Small intestine (tissue), 7 donors: ENCODE measurements at regions not wholly inside any gene's neighbourhood (a gene's known extent, or its start where the extent isn't known, plus 50 kb on each side); places are given as distances from the start of the nearest gene placed in this dataset.
A peak's percentile ranks its signal among the peaks of the same experiment; 100 is the strongest.

Experiments used
- DNase-seq, 2 donors: peaks; one replicate each; pipeline versions ENCODE4 v3.0.0 to v3.0.0-alpha.2; 2013
- FAIRE-seq: peaks from 2 replicates; lab custom pipeline; 2012; peaks lifted over from hg19 to GRCh38; lab: Jason Lieb, UNC
- H3K27ac ChIP-seq, 3 donors: one replicate each; pipeline ENCODE4 v1.5.1; 2013; ENCODE audit warnings: low read length in 2 of 3, mild to moderate bottlenecking in 2 of 3, control low read depth in 1 of 3, inconsistent platforms in 1 of 3, low read depth in 1 of 3, moderate library complexity in 1 of 3
- H3K27me3 ChIP-seq, 3 donors: one replicate each; pipeline ENCODE4 v1.6.1; 2013; ENCODE audit warnings: low read length in 3 of 3, inconsistent platforms in 1 of 3; ENCODE audit not compliant: control insufficient read depth in 3 of 3, insufficient read depth in 3 of 3
- H3K36me3 ChIP-seq, 3 donors: one replicate each; pipeline ENCODE4 v1.6.1; 2013; ENCODE audit warnings: low read length in 3 of 3, inconsistent platforms in 1 of 3, low read depth in 1 of 3, mild to moderate bottlenecking in 1 of 3, moderate library complexity in 1 of 3; ENCODE audit not compliant: control insufficient read depth in 3 of 3, insufficient read depth in 2 of 3
- H3K4me1 ChIP-seq, 3 donors: one replicate each; pipeline ENCODE4 v1.6.1; 2013; ENCODE audit warnings: low read length in 2 of 3, inconsistent platforms in 1 of 3, low read depth in 1 of 3, mild to moderate bottlenecking in 1 of 3, moderate library complexity in 1 of 3; ENCODE audit not compliant: control insufficient read depth in 3 of 3, insufficient read depth in 2 of 3
- H3K4me3 ChIP-seq, 3 donors: one replicate each; pipeline ENCODE4 v1.5.1; 2013; ENCODE audit warnings: low read length in 3 of 3, control low read depth in 1 of 3, inconsistent platforms in 1 of 3, low read depth in 1 of 3, mild to moderate bottlenecking in 1 of 3, moderate library complexity in 1 of 3
- H3K9me3 ChIP-seq, 2 donors: one replicate each; pipeline ENCODE4 v1.6.1; 2013; ENCODE audit warnings: low read depth in 1 of 2, low read length in 1 of 2; ENCODE audit not compliant: control insufficient read depth in 2 of 2, insufficient read depth in 1 of 2
- WGBS, 3 donors: extraction: QIAGEN DNeasy Blood & Tissue Kit; methylation state at CpG; one replicate each; pipeline ENCODE4 v1.1.7; 2013; 5-methylcytosine and 5-hydroxymethylcytosine counted together
- donor health status: healthy with polysubstance abuse.
- donor health status: control.
- donor health status: control.
- donor health status: Bipolar disorder and iron deficiency.
- donor health status: healthy.

DNA sequence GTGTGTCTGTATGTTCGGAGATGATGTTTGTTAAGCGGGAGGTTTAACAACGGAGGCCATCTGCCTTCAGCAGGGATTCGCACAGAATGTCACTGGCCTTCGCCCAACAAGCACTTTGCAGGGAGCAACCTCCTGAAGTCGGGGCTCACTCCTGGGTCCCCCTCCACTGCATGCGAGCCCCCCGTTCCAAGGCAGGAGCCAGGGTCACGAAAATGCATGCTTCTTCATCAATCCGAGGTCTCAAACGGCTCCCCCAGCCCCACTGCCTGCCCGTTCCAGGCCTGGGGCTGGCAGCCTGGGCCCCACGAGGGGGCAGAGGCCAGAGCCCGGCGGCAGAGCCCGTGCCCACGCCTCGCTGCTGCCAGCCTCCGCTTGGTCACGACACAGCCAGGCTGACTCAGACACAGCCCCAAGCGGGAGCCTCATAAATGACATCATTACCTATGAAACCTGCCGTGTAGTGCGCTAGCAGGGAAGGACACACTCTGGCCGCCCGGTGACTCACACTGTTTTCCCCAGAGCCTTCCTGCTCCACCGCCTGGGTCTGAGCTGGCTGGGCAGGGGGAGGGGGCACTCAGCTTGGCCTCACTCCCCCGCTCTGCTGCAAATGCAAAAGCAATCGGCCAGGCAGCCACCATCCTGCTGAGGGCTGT is 169.5 kb upstream of the RTL1 start:
- H3K27me3 ChIP-seq, result peaks cover 7 to 23% (median 12%) of the 10 kb centered on the region in 3 donors
- no peak for FAIRE-seq
- H3K36me3 ChIP-seq, result peaks cover 0 to 4% (median 0%) of the 10 kb centered on the region in 3 donors

DNA sequence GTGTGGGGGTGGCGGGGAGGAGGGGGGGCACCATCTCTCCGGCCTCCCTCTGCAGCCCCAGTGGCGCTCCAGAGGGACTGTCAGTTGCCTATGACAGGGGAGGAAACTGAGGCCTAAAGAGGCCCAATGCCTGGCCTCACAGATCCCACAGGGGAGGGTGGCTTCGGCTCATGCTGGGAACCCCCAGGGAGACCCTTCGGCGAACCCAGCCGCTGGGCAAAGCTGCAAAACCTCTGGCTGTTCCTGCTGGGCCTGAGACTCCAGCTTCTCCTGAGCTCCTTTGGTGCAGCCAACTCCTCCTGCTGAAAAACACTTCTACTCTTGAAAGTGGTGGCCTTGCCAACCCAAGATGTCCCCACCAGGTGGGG is 170.1 kb upstream of the RTL1 start:
- H3K36me3 ChIP-seq, result peaks cover 0 to 4% (median 0%) of the 10 kb centered on the region in 3 donors
- 73 to 80% (median 79%) methylated on average over 6 to 7 of the region's 7 CpGs for WGBS, 3 donors
- H3K27ac ChIP-seq, result no peak overlapping the region
- no peaks in the 10 kb centered on the region for H3K9me3 ChIP-seq
- peaks cover 7 to 28% (median 15%) of the 10 kb centered on the region in 3 donors for H3K27me3 ChIP-seq
- no peak for FAIRE-seq
- no peak for DNase-seq
- peaks cover 0 to 14% (median 0%) of the 10 kb centered on the region in 3 donors for H3K4me1 ChIP-seq
- H3K4me3 ChIP-seq, result no peak overlapping the region

More for the DNA sequence above, 169.5 kb upstream of the RTL1 start:
- H3K4me3 ChIP-seq, result no peak overlapping the region
- 25 to 46% (median 36%) methylated on average over 28 of the region's 28 CpGs for WGBS, 3 donors
- H3K27ac ChIP-seq, result peak overlapping the region in 1 of 3 donors; percentile 16
- peak; percentile 65 to 95 for DNase-seq
- no peaks in the 10 kb centered on the region for H3K9me3 ChIP-seq
- peaks cover 0 to 14% (median 0%) of the 10 kb centered on the region in 3 donors for H3K4me1 ChIP-seq

GRCh38 chr14:101074196-101075024 is 170.9 kb upstream of the RTL1 start:
- Histone ChIP-seq H3K4me3 (no peak overlapping the region), H3K4me1 (peaks cover 0 to 14% (median 0%) of the 10 kb centered on the region in 3 donors), H3K36me3 (peaks cover 0 to 4% (median 0%) of the 10 kb centered on the region in 3 donors), H3K27ac (no peak overlapping the region), H3K9me3 (no peaks in the 10 kb centered on the region), H3K27me3 (peaks cover 7 to 35% (median 18%) of the 10 kb centered on the region in 3 donors)
- no peak for FAIRE-seq
- DNase-seq, result no peak
- WGBS, 3 donors, result 76 to 85% (median 78%) methylated on average over 13 of the region's 13 CpGs

GRCh38 chr14:101075025-101075800 is 171.7 kb upstream of the RTL1 start:
- FAIRE-seq (no peak), DNase-seq (no peak)
- Histone ChIP-seq H3K27ac (no peak overlapping the region), H3K27me3 (peaks cover 7 to 35% (median 18%) of the 10 kb centered on the region in 3 donors), H3K36me3 (no peaks in the 10 kb centered on the region), H3K4me3 (no peak overlapping the region), H3K4me1 (peaks cover 0 to 14% (median 0%) of the 10 kb centered on the region in 3 donors), H3K9me3 (no peaks in the 10 kb centered on the region)
- 64 to 69% (median 67%) methylated on average over 9 of the region's 9 CpGs for WGBS, 3 donors

DNA sequence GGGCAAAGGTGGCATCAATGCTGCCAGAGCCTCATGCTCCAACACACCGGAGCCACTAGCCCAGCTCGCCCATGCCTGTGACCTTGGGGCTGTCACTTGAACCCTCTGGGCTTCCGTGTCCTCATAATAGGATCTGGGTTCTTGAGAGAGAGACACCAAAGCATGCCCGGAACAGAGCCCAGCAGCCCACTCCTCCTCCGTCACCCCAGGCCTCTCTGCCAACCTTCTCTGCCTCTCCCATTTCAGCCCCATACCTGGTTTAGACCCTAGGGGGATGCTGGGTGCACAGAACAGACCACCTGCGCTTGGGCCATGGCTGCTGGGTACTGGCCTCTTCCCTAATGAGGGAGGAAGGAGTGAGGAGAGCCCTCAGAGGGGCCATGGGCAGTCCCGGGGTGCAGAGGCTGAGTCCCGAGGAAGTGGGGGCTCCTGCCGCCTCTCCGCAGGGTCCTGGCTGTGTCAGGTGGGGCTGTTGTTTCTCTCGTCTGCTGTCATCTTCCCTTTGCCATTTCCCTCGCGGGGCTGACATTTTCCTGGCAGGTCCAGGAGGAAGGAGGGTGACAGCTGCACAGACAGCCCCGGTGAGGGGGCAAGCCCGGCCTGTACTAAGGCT is 172.4 kb upstream of the RTL1 start:
- H3K27me3 ChIP-seq, result peaks cover 7 to 35% (median 18%) of the 10 kb centered on the region in 3 donors
- 61 to 68% (median 62%) methylated on average over 15 of the region's 15 CpGs for WGBS, 3 donors
- no peak for DNase-seq
- H3K4me3 ChIP-seq, result no peak overlapping the region
- FAIRE-seq, result no peak
- peaks cover 0 to 14% (median 0%) of the 10 kb centered on the region in 3 donors for H3K4me1 ChIP-seq
- no peaks in the 10 kb centered on the region for H3K9me3 ChIP-seq
- no peak overlapping the region for H3K27ac ChIP-seq
- H3K36me3 ChIP-seq, result no peaks in the 10 kb centered on the region

- Histone ChIP-seq H3K27ac (no peak overlapping the region), H3K27me3 (peaks cover 7 to 35% (median 18%) of the 10 kb centered on the region in 3 donors), H3K4me1 (peaks cover 0 to 11% (median 0%) of the 10 kb centered on the region in 3 donors), H3K36me3 (no peaks in the 10 kb centered on the region), H3K9me3 (no peaks in the 10 kb centered on the region), H3K4me3 (no peak overlapping the region)
- WGBS, 3 donors, result 55 to 65% (median 62%) methylated on average over 29 of the region's 29 CpGs
- DNase-seq (no peak), FAIRE-seq (no peak)
Observed at GRCh38 chr14:101076451-101077198, 173.1 kb upstream of the RTL1 start.

DNA sequence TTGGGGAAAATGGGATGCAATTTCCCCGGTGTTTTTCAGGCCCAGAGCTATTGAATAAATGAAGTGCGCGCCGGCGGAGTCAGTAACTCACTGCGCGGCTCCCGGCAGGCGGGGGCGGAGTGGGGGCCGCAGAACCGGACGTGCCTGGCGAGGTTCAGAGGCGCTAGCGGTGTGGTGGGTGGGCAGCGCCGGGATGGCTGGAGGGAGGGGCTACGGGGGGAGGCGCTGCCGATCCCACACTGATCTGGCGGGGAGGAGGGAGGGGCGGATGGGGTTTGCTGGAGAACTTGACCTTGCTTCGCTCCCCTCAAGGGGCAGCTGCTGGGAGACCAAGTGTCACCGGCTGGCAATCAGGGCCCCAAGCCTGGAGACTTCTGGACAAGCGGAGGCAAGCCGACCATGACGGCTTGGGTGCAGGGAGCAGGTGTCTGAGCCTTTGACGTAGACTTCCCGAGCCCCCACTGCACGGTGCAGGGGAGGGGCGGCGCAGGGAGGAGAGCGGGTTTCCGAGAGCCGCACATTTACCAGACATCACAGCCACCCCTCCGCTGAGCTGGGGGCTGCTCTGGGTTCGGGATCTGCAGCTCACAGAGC is 174.1 kb upstream of the RTL1 start:
- Histone ChIP-seq H3K9me3 (no peaks in the 10 kb centered on the region), H3K27ac (no peak overlapping the region), H3K4me1 (peaks cover 0 to 11% (median 0%) of the 10 kb centered on the region in 3 donors), H3K27me3 (peaks cover 7 to 42% (median 18%) of the 10 kb centered on the region in 3 donors), H3K4me3 (peak overlapping the region in 1 of 3 donors; percentile 13), H3K36me3 (no peaks in the 10 kb centered on the region)
- FAIRE-seq (no peak), DNase-seq (peak in 1 of 2 donors; percentile 25)
- WGBS, 3 donors, result 4 to 10% (median 7%) methylated on average over 33 to 38 of the region's 38 CpGs
